ENCODE measurements at regions not wholly inside any gene's neighbourhood (a gene's known extent, or its start where the extent isn't known, plus 50 kb on each side); places are given as distances from the start of the nearest gene placed in this dataset.

DNA sequence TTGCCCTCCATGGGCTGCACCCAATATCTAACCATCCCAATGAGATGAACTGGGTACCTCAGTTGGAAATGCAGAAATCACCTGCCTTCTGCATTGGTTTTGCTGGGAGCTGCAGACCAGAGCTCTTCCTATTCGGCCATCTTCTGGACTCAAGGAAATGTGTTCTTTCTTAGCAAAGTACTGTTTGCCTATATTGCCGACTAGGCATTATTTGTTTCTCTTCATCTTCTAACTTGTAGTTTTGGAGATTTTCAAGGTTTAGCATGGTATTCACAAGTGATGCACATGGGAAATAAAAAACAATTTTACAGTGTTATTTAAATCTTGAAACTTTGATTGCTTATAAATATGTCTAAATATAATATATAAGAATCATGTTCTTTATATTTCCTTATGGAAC is 377.8 kb upstream of the POU1F1 start:
- H3K4me3 ChIP-seq: no peak overlapping the region
- no peaks in the 10 kb centered on the region for H4K20me1 ChIP-seq (replicated peaks; ENCODE audit: control insufficient read depth, insufficient read depth, low read length)
- no TSS peak for BruUV-seq (replicated peaks)
- H3K79me2 ChIP-seq (ENCODE audit: control insufficient read depth, insufficient read depth, low read length): no peaks in the 10 kb centered on the region
- CTCF ChIA-PET (ENCODE audit: low intra/inter-chr PET ratio): no interaction called here
- in situ Hi-C loops (cut with MboI): no loop called here
- no peak overlapping the region for H2AFZ ChIP-seq (ENCODE audit: low read depth, low read length)
- no peaks in the 10 kb centered on the region for H3K36me3 ChIP-seq (ENCODE audit: control insufficient read depth, insufficient read depth, low read length)
- ATAC-seq: no peak
- no peaks in the 10 kb centered on the region for H3K4me1 ChIP-seq (replicated peaks in 1 of 2; ENCODE audit: control insufficient read depth in 2 of 2, insufficient read depth in 2 of 2, low read length in 2 of 2)
- DNase-seq (ENCODE audit: extremely low read depth in 1 of 4, low spot score in 3 of 4): no peak
- H3K27me3 ChIP-seq (ENCODE audit: control insufficient read depth in 2 of 2, insufficient read depth in 2 of 2, low read length in 2 of 2): no peaks in the 10 kb centered on the region
- intact Hi-C loops (cut with micrococcal nuclease): no loop called here
- no peak for FAIRE-seq
- WGBS (ENCODE audit: insufficient coverage, low coverage, missing lambda C conversion rate): 38% methylated on average over 1 of the region's 2 CpGs
- H3K4me2 ChIP-seq (ENCODE audit: insufficient read depth, low read length): no peak overlapping the region
- H3K9ac ChIP-seq (ENCODE audit: insufficient read depth in 1 of 2, low read depth in 2 of 2, low read length in 2 of 2): no peak overlapping the region
- no peak overlapping the region for H3K27ac ChIP-seq (ENCODE audit: extremely low read depth, low read depth, low read length)
- H3K9me3 ChIP-seq (replicated peaks; ENCODE audit: control insufficient read depth, insufficient read depth, low read depth, low read length): no peaks in the 10 kb centered on the region
- POLR2A ChIA-PET: no interaction called here
- H3K9me1 ChIP-seq (ENCODE audit: control insufficient read depth, insufficient read depth, low read length): no peaks in the 10 kb centered on the region
- TF ChIP-seq SMARCA5 (IDR thresholded peaks at IDR 0.05) (no peak), CUX1 (CRISPR knock-in tag; IDR thresholded peaks at IDR 0.05) (no peak), ARNT (IDR thresholded peaks at IDR 0.05) (no peak), BRD9 (IDR thresholded peaks at IDR 0.05; ENCODE audit: low read depth, partially characterized antibody) (no peak), GABPA (tag; conservative IDR thresholded peaks at IDR 0.05; ENCODE audit: low read depth) (no peak), POLR3A (IDR thresholded peaks at IDR 0.05; ENCODE audit: borderline replicate concordance, extremely low read depth, insufficient read depth, insufficient read length) (no peak), FIP1L1 (IDR thresholded peaks at IDR 0.05; ENCODE audit: low read depth, low read length, poor library complexity, severe bottlenecking) (no peak), HOMEZ (CRISPR knock-in tag; IDR thresholded peaks at IDR 0.05) (no peak), SIRT6 (IDR thresholded peaks at IDR 0.05; ENCODE audit: low read depth, low read length) (no peak), ZNF766 (CRISPR knock-in tag; conservative IDR thresholded peaks at IDR 0.05) (no peak), ILF3 (IDR thresholded peaks at IDR 0.05; ENCODE audit: borderline replicate concordance) (no peak), MAFK (IDR thresholded peaks at IDR 0.05; ENCODE audit: low read length) (peak; percentile 85), MAFF (IDR thresholded peaks at IDR 0.05; ENCODE audit: low read length) (peak; percentile 77), C11orf30 (IDR thresholded peaks at IDR 0.05; ENCODE audit: low read depth) (peak; percentile 41; the same call in 1 of the 2 replicates), BACH1 (tag; IDR thresholded peaks at IDR 0.05) (no peak)
- TF ChIP-seq, protein P1, sequence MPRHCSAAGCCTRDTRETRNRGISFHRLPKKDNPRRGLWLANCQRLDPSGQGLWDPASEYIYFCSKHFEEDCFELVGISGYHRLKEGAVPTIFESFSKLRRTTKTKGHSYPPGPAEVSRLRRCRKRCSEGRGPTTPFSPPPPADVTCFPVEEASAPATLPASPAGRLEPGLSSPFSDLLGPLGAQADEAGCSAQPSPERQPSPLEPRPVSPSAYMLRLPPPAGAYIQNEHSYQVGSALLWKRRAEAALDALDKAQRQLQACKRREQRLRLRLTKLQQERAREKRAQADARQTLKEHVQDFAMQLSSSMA (CRISPR knock-in tag; IDR thresholded peaks at IDR 0.05): no peak
